ENCODE measurements at regions not wholly inside any gene's neighbourhood (a gene's known extent, or its start where the extent isn't known, plus 50 kb on each side); places are given as distances from the start of the nearest gene placed in this dataset.

DNA sequence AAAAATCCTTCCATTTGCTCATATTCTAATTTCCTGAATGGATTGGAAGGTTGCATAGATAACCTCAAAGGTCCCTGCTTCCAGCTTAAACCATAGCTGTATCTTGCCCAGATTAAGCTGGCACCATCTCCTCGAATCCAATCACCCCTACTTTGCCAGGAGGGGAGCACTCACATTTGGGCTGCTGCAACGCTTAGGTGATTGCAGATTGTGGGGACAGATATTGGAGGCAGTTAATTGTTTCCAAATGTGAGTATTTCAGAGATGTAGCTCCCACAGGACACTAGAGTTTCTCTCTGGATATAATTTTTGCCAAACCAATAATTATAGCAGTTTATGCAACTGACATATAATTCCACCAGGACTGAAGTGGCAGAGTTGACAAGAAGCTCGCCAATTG, 53.5 kb upstream of the ACSL1 start:
- H3K4me3 ChIP-seq (ENCODE audit: control insufficient read depth, low read depth, low read length): no peak overlapping the region
- TF ChIP-seq, protein P1, sequence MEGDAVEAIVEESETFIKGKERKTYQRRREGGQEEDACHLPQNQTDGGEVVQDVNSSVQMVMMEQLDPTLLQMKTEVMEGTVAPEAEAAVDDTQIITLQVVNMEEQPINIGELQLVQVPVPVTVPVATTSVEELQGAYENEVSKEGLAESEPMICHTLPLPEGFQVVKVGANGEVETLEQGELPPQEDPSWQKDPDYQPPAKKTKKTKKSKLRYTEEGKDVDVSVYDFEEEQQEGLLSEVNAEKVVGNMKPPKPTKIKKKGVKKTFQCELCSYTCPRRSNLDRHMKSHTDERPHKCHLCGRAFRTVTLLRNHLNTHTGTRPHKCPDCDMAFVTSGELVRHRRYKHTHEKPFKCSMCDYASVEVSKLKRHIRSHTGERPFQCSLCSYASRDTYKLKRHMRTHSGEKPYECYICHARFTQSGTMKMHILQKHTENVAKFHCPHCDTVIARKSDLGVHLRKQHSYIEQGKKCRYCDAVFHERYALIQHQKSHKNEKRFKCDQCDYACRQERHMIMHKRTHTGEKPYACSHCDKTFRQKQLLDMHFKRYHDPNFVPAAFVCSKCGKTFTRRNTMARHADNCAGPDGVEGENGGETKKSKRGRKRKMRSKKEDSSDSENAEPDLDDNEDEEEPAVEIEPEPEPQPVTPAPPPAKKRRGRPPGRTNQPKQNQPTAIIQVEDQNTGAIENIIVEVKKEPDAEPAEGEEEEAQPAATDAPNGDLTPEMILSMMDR (conservative IDR thresholded peaks at IDR 0.05; ENCODE audit: control insufficient read depth, insufficient read depth, low read depth, low read length): no peak
- no peak for DNase-seq (ENCODE audit: low read depth)

DNA sequence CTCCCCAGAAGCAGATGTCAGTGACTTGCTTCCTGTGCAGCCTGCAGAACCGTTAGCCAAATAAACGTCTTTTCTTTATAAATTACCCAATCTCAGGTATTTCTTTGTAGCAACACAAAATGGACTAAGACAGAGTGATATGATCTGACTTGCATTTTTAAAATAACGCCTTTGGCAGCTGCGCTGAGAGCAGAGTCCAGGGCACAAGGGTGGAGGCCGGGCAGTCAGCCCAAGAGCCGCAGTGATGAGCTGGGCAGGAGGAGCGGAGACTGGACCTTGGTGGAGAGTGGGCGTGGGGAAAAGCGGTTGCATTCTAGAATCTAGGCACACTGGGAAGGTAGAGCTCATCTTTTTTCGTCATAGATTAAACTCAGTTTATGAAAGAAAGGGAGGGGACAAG, 56.5 kb upstream of the ACSL1 start:
- H3K4me3 ChIP-seq (ENCODE audit: control insufficient read depth, low read depth, low read length): no peak overlapping the region
- no peak for DNase-seq (ENCODE audit: low read depth)
- TF ChIP-seq, protein P1 (conservative IDR thresholded peaks at IDR 0.05; ENCODE audit: control insufficient read depth, insufficient read depth, low read depth, low read length): no peak

DNA sequence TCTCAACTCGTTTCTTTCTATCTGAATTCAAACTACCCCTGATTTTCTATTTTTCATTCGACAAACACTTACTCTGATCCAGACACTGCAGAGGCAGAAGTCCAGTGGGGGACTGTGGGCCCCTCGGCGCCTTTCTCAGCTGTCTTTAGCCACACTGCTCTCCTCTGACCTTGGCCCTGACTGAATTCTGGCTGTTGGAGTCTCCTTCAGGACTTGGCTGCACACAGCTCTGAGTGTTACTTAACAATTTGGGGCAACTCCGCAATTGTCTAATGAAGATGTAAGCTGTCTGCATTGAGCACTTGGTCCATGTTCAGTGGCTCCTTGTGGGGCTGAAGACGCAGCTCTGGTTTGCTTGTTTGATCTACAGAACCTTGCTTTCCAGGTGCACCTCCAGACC, 57.3 kb upstream of the ACSL1 start:
- TF ChIP-seq, protein P1 (conservative IDR thresholded peaks at IDR 0.05; ENCODE audit: control insufficient read depth, insufficient read depth, low read depth, low read length): no peak
- H3K4me3 ChIP-seq (ENCODE audit: control insufficient read depth, low read depth, low read length): no peak overlapping the region
- DNase-seq (ENCODE audit: low read depth): no peak

DNA sequence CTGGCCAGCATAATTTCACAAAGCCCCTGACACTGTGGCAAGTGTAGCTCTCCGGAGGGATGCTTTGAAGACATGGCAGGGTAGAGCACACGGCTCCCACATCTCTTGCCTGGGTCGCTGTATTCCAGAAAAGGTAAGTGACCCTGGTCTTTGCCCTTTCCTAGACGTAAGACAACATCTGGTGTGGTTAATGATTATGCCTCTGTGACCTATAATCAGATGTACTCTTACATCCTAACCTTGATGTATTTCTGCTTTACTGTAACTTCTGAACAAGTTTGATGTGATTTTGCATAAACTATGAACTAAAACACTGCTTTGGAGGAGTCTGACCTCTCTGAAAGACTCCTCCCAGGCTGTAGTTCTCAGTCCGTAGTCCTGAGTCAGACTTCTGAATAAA, 59.1 kb upstream of the ACSL1 start:
- TF ChIP-seq, protein P1 (conservative IDR thresholded peaks at IDR 0.05; ENCODE audit: control insufficient read depth, insufficient read depth, low read depth, low read length): no peak
- H3K4me3 ChIP-seq (ENCODE audit: control insufficient read depth, low read depth, low read length): no peak overlapping the region
- no peak for DNase-seq (ENCODE audit: low read depth)

DNA sequence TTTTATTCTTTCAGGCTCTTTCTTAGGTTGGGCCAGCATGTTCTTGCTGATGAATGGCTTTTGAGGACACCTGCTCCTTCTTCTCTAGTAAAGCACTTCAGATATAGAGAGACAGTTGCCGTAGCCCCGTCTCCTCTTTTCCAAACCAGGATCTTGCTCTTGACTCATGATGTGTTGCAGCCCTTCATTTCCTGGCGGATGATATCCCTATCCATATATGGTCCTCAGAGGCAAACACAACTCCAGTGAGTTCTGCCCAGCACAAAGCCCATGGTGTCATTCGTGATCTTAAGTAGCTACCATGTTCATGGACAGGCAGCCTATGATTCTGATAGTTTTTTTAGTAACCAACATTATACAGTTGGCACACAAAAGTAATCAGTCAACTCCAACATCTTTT, 59.8 kb upstream of the ACSL1 start:
- DNase-seq (ENCODE audit: low read depth): peak; percentile 9
- H3K4me3 ChIP-seq (ENCODE audit: control insufficient read depth, low read depth, low read length): no peak overlapping the region
- TF ChIP-seq, protein P1 (conservative IDR thresholded peaks at IDR 0.05; ENCODE audit: control insufficient read depth, insufficient read depth, low read depth, low read length): no peak

DNA sequence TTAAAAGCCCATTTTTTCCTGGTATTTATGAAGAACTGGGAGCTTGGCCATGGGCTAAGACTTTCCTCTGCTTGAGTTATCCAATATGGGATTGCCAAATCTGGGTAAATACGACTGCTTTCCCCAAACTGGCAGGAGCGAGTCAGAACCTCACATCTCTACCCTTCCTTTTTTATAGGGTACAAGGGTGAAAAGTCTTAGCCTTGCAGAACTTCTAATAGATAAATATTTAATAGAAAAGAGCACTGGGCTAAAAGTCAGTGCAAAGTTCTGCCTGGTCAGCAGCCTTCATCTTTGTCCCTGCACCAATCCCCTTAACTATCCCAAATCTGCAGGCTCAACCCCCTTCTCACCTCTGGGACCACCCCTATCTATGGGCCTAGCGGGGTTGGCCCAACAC, 61.6 kb upstream of the ACSL1 start:
- DNase-seq (ENCODE audit: low read depth): no peak
- TF ChIP-seq, protein P1 (conservative IDR thresholded peaks at IDR 0.05; ENCODE audit: control insufficient read depth, insufficient read depth, low read depth, low read length): no peak
- no peak overlapping the region for H3K4me3 ChIP-seq (ENCODE audit: control insufficient read depth, low read depth, low read length)

DNA sequence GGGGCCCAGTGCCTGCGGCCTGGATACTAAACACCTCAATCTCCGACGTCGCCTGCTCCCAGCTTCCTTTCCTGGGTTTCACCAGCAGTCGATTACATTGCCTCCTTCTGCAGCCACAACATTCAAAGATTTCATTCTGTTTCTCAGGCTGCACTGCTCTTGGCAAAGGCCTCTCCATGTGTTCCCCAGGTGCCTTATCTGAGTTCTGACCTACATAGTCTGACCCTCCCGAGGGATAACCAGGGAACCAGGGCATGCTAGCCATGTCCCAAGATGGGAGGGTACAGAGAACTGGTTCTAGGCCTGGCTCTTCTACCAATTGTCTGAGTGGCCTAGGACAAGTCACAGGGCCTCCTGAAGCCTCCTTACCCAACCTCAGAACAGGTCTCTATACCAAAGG, 62.2 kb upstream of the ACSL1 start:
- H3K4me3 ChIP-seq (ENCODE audit: control insufficient read depth, low read depth, low read length): no peak overlapping the region
- DNase-seq (ENCODE audit: low read depth): no peak
- TF ChIP-seq, protein P1 (conservative IDR thresholded peaks at IDR 0.05; ENCODE audit: control insufficient read depth, insufficient read depth, low read depth, low read length): no peak

All from fibroblast of mammary gland (primary cell).